ENCODE measurements at regions not wholly inside any gene's neighbourhood (a gene's known extent, or its start where the extent isn't known, plus 50 kb on each side); places are given as distances from the start of the nearest gene placed in this dataset.
"Not testable (repeated sequence)": the region's sequence is repeated elsewhere in the genome, so short reads cannot be mapped to it uniquely, and the experiment has no call there.

DNA sequence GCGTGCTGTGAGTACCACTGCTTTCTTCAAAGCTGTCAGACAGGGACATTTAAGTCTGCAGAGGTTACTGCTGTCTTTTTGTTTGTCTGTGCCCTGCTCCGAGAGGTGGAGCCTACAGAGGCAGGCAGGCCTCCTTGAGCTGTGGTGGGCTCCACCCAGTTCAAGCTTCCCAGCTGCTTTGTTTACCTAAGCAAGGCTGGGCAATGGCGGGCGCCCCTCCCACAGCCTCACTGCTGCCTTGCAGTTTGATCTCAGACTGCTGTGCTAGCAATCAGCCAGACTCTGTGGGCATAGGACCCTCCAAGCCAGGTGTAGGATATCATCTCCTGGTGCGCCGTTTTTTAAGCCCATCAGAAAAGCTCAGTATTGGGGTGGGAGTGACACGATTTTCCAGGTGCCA lies 374.5 kb downstream of the TFAP2B start:
- not testable (repeated sequence) for TF ChIP-seq CTCF, POLR2A (IDR thresholded peaks at IDR 0.05)

All from heart left ventricle (tissue), 13 donors.